ENCODE measurements at regions not wholly inside any gene's neighbourhood (a gene's known extent, or its start where the extent isn't known, plus 50 kb on each side); places are given as distances from the start of the nearest gene placed in this dataset.

DNA sequence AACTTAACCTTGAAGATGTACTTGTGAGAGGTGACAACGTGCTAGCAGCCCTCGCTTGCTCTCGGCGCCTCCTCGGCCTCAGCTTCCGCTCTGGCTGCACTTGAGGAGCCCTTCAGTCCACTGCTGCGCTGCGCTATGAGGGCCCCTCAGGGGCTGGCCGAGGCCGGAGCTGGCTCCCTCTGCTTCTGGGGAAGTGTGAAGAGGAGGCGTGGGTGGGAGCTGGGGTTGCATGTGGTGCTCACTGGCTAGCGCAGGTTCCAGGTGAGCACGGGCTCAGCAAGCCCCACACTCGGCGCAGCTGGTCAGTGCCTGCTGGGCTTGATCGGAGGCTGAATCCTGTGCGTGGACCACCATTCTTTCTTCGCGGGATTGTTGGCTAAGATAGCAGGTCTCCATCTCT, 166.1 kb downstream of the MRPS30 start:
- DNase-seq: no peak
- Histone ChIP-seq H3K36me3 (replicated peaks in 1 of 2; ENCODE audit: control insufficient read depth in 1 of 2, insufficient read depth in 2 of 2, low read length in 2 of 2) (no peaks in the 10 kb centered on the region), H3K4me2 (replicated peaks; ENCODE audit: extremely low read depth, low read length, poor library complexity, severe bottlenecking) (no peak overlapping the region), H3K27ac (ENCODE audit: low read depth in 1 of 2, low read length in 2 of 2) (no peak overlapping the region), H2AFZ (ENCODE audit: insufficient read depth, low read depth, low read length, poor library complexity, severe bottlenecking) (no peak overlapping the region), H3K27me3 (ENCODE audit: control insufficient read depth in 2 of 2, insufficient read depth in 2 of 2, low read length in 2 of 2) (no peaks in the 10 kb centered on the region), H3K4me1 (ENCODE audit: control insufficient read depth in 1 of 2, insufficient read depth in 2 of 2, low read length in 2 of 2) (no peaks in the 10 kb centered on the region), H3K4me3 (replicated peaks in 1 of 3; ENCODE audit: low read depth in 2 of 3, low read length in 3 of 3) (no peak overlapping the region), H3K9me3 (replicated peaks in 1 of 2; ENCODE audit: control insufficient read depth in 1 of 2, insufficient read depth in 1 of 2, low read length in 2 of 2) (peaks cover 17 to 22% of the 10 kb centered on the region in 2 donors), H3K9ac (ENCODE audit: insufficient read depth, low read length, poor library complexity, severe bottlenecking) (no peak overlapping the region), H3K79me2 (ENCODE audit: insufficient read depth, low read length) (no peaks in the 10 kb centered on the region), H4K20me1 (ENCODE audit: insufficient read depth, low read length) (no peaks in the 10 kb centered on the region)
- H3K4me3 Mint-ChIP-seq: no peak overlapping the region
- H3K9me3 Mint-ChIP-seq: peaks cover 5 to 18% (median 9%) of the 10 kb centered on the region in 7 donors
- H3K27ac Mint-ChIP-seq: no peak overlapping the region
- H3K27me3 Mint-ChIP-seq (ENCODE audit: low read depth in 3 of 3): no peaks in the 10 kb centered on the region
- TF ChIP-seq, protein P1, sequence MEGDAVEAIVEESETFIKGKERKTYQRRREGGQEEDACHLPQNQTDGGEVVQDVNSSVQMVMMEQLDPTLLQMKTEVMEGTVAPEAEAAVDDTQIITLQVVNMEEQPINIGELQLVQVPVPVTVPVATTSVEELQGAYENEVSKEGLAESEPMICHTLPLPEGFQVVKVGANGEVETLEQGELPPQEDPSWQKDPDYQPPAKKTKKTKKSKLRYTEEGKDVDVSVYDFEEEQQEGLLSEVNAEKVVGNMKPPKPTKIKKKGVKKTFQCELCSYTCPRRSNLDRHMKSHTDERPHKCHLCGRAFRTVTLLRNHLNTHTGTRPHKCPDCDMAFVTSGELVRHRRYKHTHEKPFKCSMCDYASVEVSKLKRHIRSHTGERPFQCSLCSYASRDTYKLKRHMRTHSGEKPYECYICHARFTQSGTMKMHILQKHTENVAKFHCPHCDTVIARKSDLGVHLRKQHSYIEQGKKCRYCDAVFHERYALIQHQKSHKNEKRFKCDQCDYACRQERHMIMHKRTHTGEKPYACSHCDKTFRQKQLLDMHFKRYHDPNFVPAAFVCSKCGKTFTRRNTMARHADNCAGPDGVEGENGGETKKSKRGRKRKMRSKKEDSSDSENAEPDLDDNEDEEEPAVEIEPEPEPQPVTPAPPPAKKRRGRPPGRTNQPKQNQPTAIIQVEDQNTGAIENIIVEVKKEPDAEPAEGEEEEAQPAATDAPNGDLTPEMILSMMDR (IDR thresholded peaks at IDR 0.05): no peak
- intact Hi-C loops (cut with micrococcal nuclease): no loop called here
- no peaks in the 10 kb centered on the region for H3K36me3 Mint-ChIP-seq
- no peaks in the 10 kb centered on the region for H3K4me1 Mint-ChIP-seq
- WGBS (ENCODE audit: insufficient coverage): 87% methylated on average over 15 of the region's 19 CpGs

DNA sequence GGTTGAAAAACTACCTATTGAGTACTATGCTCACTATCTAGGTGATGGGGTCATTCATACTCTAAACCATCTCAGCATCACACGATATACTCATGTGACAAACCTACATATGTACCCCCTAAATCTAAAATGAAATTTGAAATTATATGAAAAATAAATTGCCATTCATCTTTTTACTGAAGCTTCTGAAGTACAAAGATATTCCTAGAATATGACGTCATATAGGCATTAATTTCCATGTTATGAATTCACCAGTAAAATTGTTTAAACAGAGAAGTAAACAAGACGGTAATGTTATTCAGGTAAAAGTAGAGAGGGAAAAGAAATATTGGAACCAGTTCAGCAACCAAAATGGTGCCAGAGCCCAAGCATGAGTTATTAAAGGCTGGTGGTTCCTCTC, 173.0 kb downstream of the MRPS30 start:
- Mint-ChIP-seq H3K27ac (no peak overlapping the region), H3K9me3 (peaks cover 16 to 29% (median 20%) of the 10 kb centered on the region in 7 donors), H3K4me3 (no peak overlapping the region), H3K36me3 (no peaks in the 10 kb centered on the region), H3K4me1 (no peaks in the 10 kb centered on the region), H3K27me3 (ENCODE audit: low read depth in 3 of 3) (no peaks in the 10 kb centered on the region)
- peaks cover 21 to 30% of the 10 kb centered on the region in 2 donors for H3K9me3 ChIP-seq (replicated peaks in 1 of 2; ENCODE audit: control insufficient read depth in 1 of 2, insufficient read depth in 1 of 2, low read length in 2 of 2)
- TF ChIP-seq, protein P1 (IDR thresholded peaks at IDR 0.05): no peak
- DNase-seq: no peak
- no CpG with 5 or more reads among the region's 3 CpGs for WGBS (ENCODE audit: insufficient coverage)
- H3K79me2 ChIP-seq (ENCODE audit: insufficient read depth, low read length): no peaks in the 10 kb centered on the region
- no peaks in the 10 kb centered on the region for H3K36me3 ChIP-seq (replicated peaks in 1 of 2; ENCODE audit: control insufficient read depth in 1 of 2, insufficient read depth in 2 of 2, low read length in 2 of 2)
- no peak overlapping the region for H3K4me2 ChIP-seq (replicated peaks; ENCODE audit: extremely low read depth, low read length, poor library complexity, severe bottlenecking)
- intact Hi-C loops (cut with micrococcal nuclease): no loop called here
- H2AFZ ChIP-seq (ENCODE audit: insufficient read depth, low read depth, low read length, poor library complexity, severe bottlenecking): no peak overlapping the region
- no peak overlapping the region for H3K9ac ChIP-seq (ENCODE audit: insufficient read depth, low read length, poor library complexity, severe bottlenecking)
- H3K27ac ChIP-seq (ENCODE audit: low read depth in 1 of 2, low read length in 2 of 2): no peak overlapping the region
- H3K27me3 ChIP-seq (ENCODE audit: control insufficient read depth in 2 of 2, insufficient read depth in 2 of 2, low read length in 2 of 2): no peaks in the 10 kb centered on the region
- no peak overlapping the region for H3K4me3 ChIP-seq (replicated peaks in 1 of 3; ENCODE audit: low read depth in 2 of 3, low read length in 3 of 3)
- no peaks in the 10 kb centered on the region for H3K4me1 ChIP-seq (ENCODE audit: control insufficient read depth in 1 of 2, insufficient read depth in 2 of 2, low read length in 2 of 2)
- H4K20me1 ChIP-seq (ENCODE audit: insufficient read depth, low read length): no peaks in the 10 kb centered on the region
